ENCODE measurements at regions not wholly inside any gene's neighbourhood (a gene's known extent, or its start where the extent isn't known, plus 50 kb on each side); places are given as distances from the start of the nearest gene placed in this dataset.

GRCh38 chr2:149657401-149658040 lies 69.9 kb upstream of the MMADHC start:
- Histone ChIP-seq H4K20me1 (ENCODE audit: control insufficient read depth, extremely low read depth, insufficient read depth, low read length) (no peaks in the 10 kb centered on the region), H3K4me1 (ENCODE audit: control insufficient read depth, extremely low read depth, insufficient read depth, low read length) (peaks cover 7% of the 10 kb centered on the region), H3K36me3 (ENCODE audit: control insufficient read depth in 2 of 2, extremely low read depth in 1 of 2, insufficient read depth in 2 of 2, low read length in 2 of 2) (no peaks in the 10 kb centered on the region), H3K9me3 (ENCODE audit: control insufficient read depth, low read depth, low read length) (no peaks in the 10 kb centered on the region), H3K9ac (ENCODE audit: control insufficient read depth, extremely low read depth, insufficient read depth, low read length) (no peak overlapping the region), H3K4me3 (ENCODE audit: control insufficient read depth in 2 of 3, extremely low read depth in 1 of 3, insufficient read depth in 2 of 3, low read depth in 1 of 3, low read length in 3 of 3) (no peak overlapping the region), H3K9me1 (ENCODE audit: control insufficient read depth, extremely low read depth, insufficient read depth, low read length) (no peaks in the 10 kb centered on the region), H3K27ac (ENCODE audit: control insufficient read depth, insufficient read depth, low read length) (no peak overlapping the region), H3K79me2 (ENCODE audit: control insufficient read depth, insufficient read depth, low read length) (no peaks in the 10 kb centered on the region), H3K4me2 (ENCODE audit: control insufficient read depth, extremely low read depth, insufficient read depth, low read depth, low read length) (no peak overlapping the region), H2AFZ (ENCODE audit: control insufficient read depth, low read length) (no peak overlapping the region), H3K27me3 (ENCODE audit: control insufficient read depth, extremely low read depth, insufficient read depth, low read length) (no peaks in the 10 kb centered on the region)
- dilution Hi-C loops (cut with MboI; ENCODE audit: extremely low pct_ligation_motif_present, low sequenced_read_pairs) = no loop called here
- no peak for DNase-seq (ENCODE audit: low read depth, low spot score)
- no peak for FAIRE-seq
- TF ChIP-seq EZH2 (IDR thresholded peaks at IDR 0.05; ENCODE audit: low read length) (no peak), CTCF (optimal IDR thresholded peaks at IDR 0.05 in 1 of 3, IDR thresholded peaks at IDR 0.05 in 1 of 3, conservative IDR thresholded peaks at IDR 0.05 in 1 of 3; ENCODE audit: extremely low read depth in 1 of 3, insufficient read depth in 2 of 3, low read length in 3 of 3) (no peak)

GRCh38 chr2:149656996-149657395 lies 69.4 kb upstream of the MMADHC start:
- Histone ChIP-seq H3K9ac (ENCODE audit: control insufficient read depth, extremely low read depth, insufficient read depth, low read length) (no peak overlapping the region), H3K36me3 (ENCODE audit: control insufficient read depth in 2 of 2, extremely low read depth in 1 of 2, insufficient read depth in 2 of 2, low read length in 2 of 2) (no peaks in the 10 kb centered on the region), H3K79me2 (ENCODE audit: control insufficient read depth, insufficient read depth, low read length) (no peaks in the 10 kb centered on the region), H3K27ac (ENCODE audit: control insufficient read depth, insufficient read depth, low read length) (no peak overlapping the region), H3K9me1 (ENCODE audit: control insufficient read depth, extremely low read depth, insufficient read depth, low read length) (no peaks in the 10 kb centered on the region), H3K4me1 (ENCODE audit: control insufficient read depth, extremely low read depth, insufficient read depth, low read length) (peaks cover 4% of the 10 kb centered on the region), H3K9me3 (ENCODE audit: control insufficient read depth, low read depth, low read length) (no peaks in the 10 kb centered on the region), H3K4me2 (ENCODE audit: control insufficient read depth, extremely low read depth, insufficient read depth, low read depth, low read length) (no peak overlapping the region), H4K20me1 (ENCODE audit: control insufficient read depth, extremely low read depth, insufficient read depth, low read length) (no peaks in the 10 kb centered on the region), H3K27me3 (ENCODE audit: control insufficient read depth, extremely low read depth, insufficient read depth, low read length) (no peaks in the 10 kb centered on the region), H2AFZ (ENCODE audit: control insufficient read depth, low read length) (no peak overlapping the region), H3K4me3 (ENCODE audit: control insufficient read depth in 2 of 3, extremely low read depth in 1 of 3, insufficient read depth in 2 of 3, low read depth in 1 of 3, low read length in 3 of 3) (no peak overlapping the region)
- TF ChIP-seq CTCF (optimal IDR thresholded peaks at IDR 0.05 in 1 of 3, IDR thresholded peaks at IDR 0.05 in 1 of 3, conservative IDR thresholded peaks at IDR 0.05 in 1 of 3; ENCODE audit: extremely low read depth in 1 of 3, insufficient read depth in 2 of 3, low read length in 3 of 3) (no peak), EZH2 (IDR thresholded peaks at IDR 0.05; ENCODE audit: low read length) (no peak)
- FAIRE-seq = no peak
- DNase-seq (ENCODE audit: low read depth, low spot score) = no peak
- dilution Hi-C loops (cut with MboI; ENCODE audit: extremely low pct_ligation_motif_present, low sequenced_read_pairs) = no loop called here

Data from keratinocyte (primary cell).